GM18526 (cell line): ENCODE measurements at regions not wholly inside any gene's neighbourhood (a gene's known extent, or its start where the extent isn't known, plus 50 kb on each side); places are given as distances from the start of the nearest gene placed in this dataset.

ENCODE experiments used
- POLR2A ChIP-seq: IDR thresholded peaks from 3 replicates; pipeline ENCODE4 v1.6.1; 2011; ENCODE audit not compliant: insufficient read length; ENCODE audit errors: extremely low read depth

- no peak for TF ChIP-seq POLR2A
These were observed 126.0 kb downstream of the BCOR start for GRCh38 chrX:39971760-39972159.

GRCh38 chrX:39972340-39972739 lies 125.4 kb downstream of the BCOR start:
- no peak for TF ChIP-seq POLR2A

GRCh38 chrX:39973810-39974209 lies 123.9 kb downstream of the BCOR start:
- no peak for TF ChIP-seq POLR2A

GRCh38 chrX:39974270-39974669 lies 123.5 kb downstream of the BCOR start:
- TF ChIP-seq POLR2A, result no peak

- no peak for TF ChIP-seq POLR2A
These were observed 122.4 kb downstream of the BCOR start for GRCh38 chrX:39975101-39975925.

GRCh38 chrX:39981946-39982345 lies 115.8 kb downstream of the BCOR start:
- no peak for TF ChIP-seq POLR2A

- TF ChIP-seq POLR2A, result no peak
These were observed 114.8 kb downstream of the BCOR start for GRCh38 chrX:39982948-39983347.

- no peak for TF ChIP-seq POLR2A
These were observed 114.0 kb downstream of the BCOR start for GRCh38 chrX:39983715-39984114.

GRCh38 chrX:39984191-39984956 lies 113.4 kb downstream of the BCOR start:
- no peak for TF ChIP-seq POLR2A

- TF ChIP-seq POLR2A, result no peak
These were observed 112.7 kb downstream of the BCOR start for GRCh38 chrX:39985071-39985470.

GRCh38 chrX:39985551-39985950 lies 112.2 kb downstream of the BCOR start:
- TF ChIP-seq POLR2A, result no peak

GRCh38 chrX:39988496-39988895 lies 109.3 kb downstream of the BCOR start:
- no peak for TF ChIP-seq POLR2A

- no peak for TF ChIP-seq POLR2A
These were observed 107.4 kb downstream of the BCOR start for GRCh38 chrX:39990388-39990787.

GRCh38 chrX:39992300-39992699 lies 105.5 kb downstream of the BCOR start:
- no peak for TF ChIP-seq POLR2A

GRCh38 chrX:39995457-39995856 lies 102.3 kb downstream of the BCOR start:
- TF ChIP-seq POLR2A, result no peak

- TF ChIP-seq POLR2A, result no peak
These were observed 101.2 kb downstream of the BCOR start for GRCh38 chrX:39996536-39996935.

- TF ChIP-seq POLR2A, result no peak
These were observed 98.9 kb downstream of the BCOR start for GRCh38 chrX:39998636-39999406.
